HepG2 (cell line): ENCODE measurements at regions not wholly inside any gene's neighbourhood (a gene's known extent, or its start where the extent isn't known, plus 50 kb on each side); places are given as distances from the start of the nearest gene placed in this dataset.

Source experiments
- ARID4A ChIP-seq: sonication (generic); formaldehyde crosslinking; IDR thresholded peaks from 2 replicates; pipeline ENCODE4 v1.5.0; 2020; ENCODE audit warnings: mild to moderate bottlenecking, missing genetic modification reagents, borderline replicate concordance
- HMGA1 ChIP-seq: sonication (generic); formaldehyde crosslinking; conservative IDR thresholded peaks from 2 replicates; pipeline ENCODE4 v1.4.0; 2020; ENCODE audit warnings: missing genetic modification reagents
- HNRNPK ChIP-seq: fragments of 200-400 bp; formaldehyde crosslinking; IDR thresholded peaks from 2 replicates; pipeline ENCODE4 v1.6.1; 2018; ENCODE audit warnings: low read length, low read depth, moderate library complexity, mild to moderate bottlenecking; ENCODE audit not compliant: poor library complexity, severe bottlenecking
- MIER2 ChIP-seq: IDR thresholded peaks from 2 replicates; pipeline ENCODE4 v1.6.1; 2016; ENCODE audit warnings: missing biosample characterization, missing genetic modification reagents
- NKX3-1 ChIP-seq: sonication (generic); formaldehyde crosslinking; IDR thresholded peaks from 2 replicates; pipeline ENCODE4 v1.5.0; 2020; ENCODE audit warnings: missing genetic modification reagents
- NR2C2 ChIP-seq: sonication (generic); formaldehyde crosslinking; IDR thresholded peaks from 2 replicates; pipeline ENCODE4 v1.4.0; 2020; ENCODE audit warnings: missing genetic modification reagents, mild to moderate bottlenecking, moderate library complexity, borderline replicate concordance
- SAFB2 ChIP-seq: sonication (generic); formaldehyde crosslinking; IDR thresholded peaks from 2 replicates; pipeline ENCODE4 v1.5.1; 2020; ENCODE audit warnings: missing genetic modification reagents, low read depth, mild to moderate bottlenecking, borderline replicate concordance
- SNAPC2 ChIP-seq: sonication (generic); formaldehyde crosslinking; IDR thresholded peaks from 2 replicates; pipeline ENCODE4 v1.8.1; 2022; ENCODE audit warnings: mild to moderate bottlenecking, missing genetic modification reagents
- ZKSCAN5 ChIP-seq: sonication (generic); formaldehyde crosslinking; IDR thresholded peaks from 2 replicates; pipeline ENCODE4 v1.5.1; 2020; ENCODE audit warnings: mild to moderate bottlenecking, missing genetic modification reagents
- ZNF136 ChIP-seq: sonication (generic); formaldehyde crosslinking; IDR thresholded peaks from 2 replicates; pipeline ENCODE4 v1.8.1; 2022; ENCODE audit warnings: low read depth, mild to moderate bottlenecking, moderate library complexity, missing genetic modification reagents
- ZNF350 ChIP-seq: sonication (generic); formaldehyde crosslinking; IDR thresholded peaks from 2 replicates; pipeline ENCODE4 v1.4.0; 2020; ENCODE audit warnings: mild to moderate bottlenecking, low read depth, missing genetic modification reagents, borderline replicate concordance
- ZNF354B ChIP-seq: sonication (generic); formaldehyde crosslinking; IDR thresholded peaks from 2 replicates; pipeline ENCODE4 v1.8.0; 2022; ENCODE audit warnings: mild to moderate bottlenecking, missing genetic modification reagents
- ZNF547 ChIP-seq: sonication (generic); formaldehyde crosslinking; IDR thresholded peaks from 2 replicates; pipeline ENCODE4 v1.5.1; 2020; ENCODE audit warnings: mild to moderate bottlenecking, missing genetic modification reagents
- ZNF749 ChIP-seq: sonication (generic); formaldehyde crosslinking; IDR thresholded peaks from 2 replicates; pipeline ENCODE4 v1.8.0; 2022; ENCODE audit warnings: mild to moderate bottlenecking, missing genetic modification reagents, moderate library complexity, borderline replicate concordance
- ZSCAN5A ChIP-seq: sonication (generic); formaldehyde crosslinking; IDR thresholded peaks from 2 replicates; pipeline ENCODE4 v1.8.0; 2022; ENCODE audit warnings: mild to moderate bottlenecking, missing genetic modification reagents, borderline replicate concordance
- ZSCAN9 ChIP-seq: IDR thresholded peaks from 2 replicates; pipeline ENCODE4 v1.6.1; 2016; ENCODE audit warnings: borderline replicate concordance
- TF ChIP-seq, protein P1 (sequence below): sonication (generic); formaldehyde crosslinking; IDR thresholded peaks from 2 replicates; pipeline ENCODE4 v1.4.0; 2020; ENCODE audit warnings: missing genetic modification reagents, borderline replicate concordance
- TF ChIP-seq, protein P2 (sequence below): sonication (generic); formaldehyde crosslinking; IDR thresholded peaks from 2 replicates; pipeline ENCODE4 v1.8.0; 2022; ENCODE audit warnings: missing genetic modification reagents, mild to moderate bottlenecking, inconsistent platforms, borderline replicate concordance
- TF ChIP-seq, protein P3 (sequence below): sonication (generic); formaldehyde crosslinking; IDR thresholded peaks from 2 replicates; pipeline ENCODE4 v1.5.0; 2020; ENCODE audit warnings: missing genetic modification reagents

DNA sequence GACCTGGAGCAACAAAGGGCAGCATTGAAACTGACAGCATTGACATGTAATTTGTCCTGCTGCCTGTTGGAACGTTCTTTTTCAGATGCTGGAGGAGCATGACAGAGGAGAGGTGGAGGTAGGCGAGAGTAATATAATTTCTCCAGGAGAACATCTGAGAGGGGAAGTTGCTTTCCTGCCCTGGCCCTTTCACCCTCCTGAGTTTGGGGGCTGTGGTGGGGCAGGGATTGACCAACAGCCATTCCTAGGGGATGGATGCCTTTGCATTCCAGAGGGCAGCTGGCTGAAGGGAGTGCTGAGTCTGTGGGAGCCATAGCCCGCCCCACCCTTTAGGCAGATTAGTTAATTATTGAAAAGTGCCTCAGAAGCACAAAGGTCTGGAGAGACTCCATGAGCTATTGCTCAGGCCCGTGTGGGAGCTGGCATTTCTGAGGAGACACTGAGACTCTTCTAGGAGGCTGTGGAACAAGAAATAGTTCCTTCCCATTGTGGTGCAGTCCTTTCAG lies 73.5 kb downstream of the ARF6 start (continued):
- no peak for TF ChIP-seq SAFB2 (CRISPR knock-in tag)
- 0 out of 2 replicates have a peak, but pooled peaks have one; percentile 35 for TF ChIP-seq SNAPC2 (CRISPR knock-in tag)
- peak; percentile 46; the same call in 1 of the 2 replicates for TF ChIP-seq ARID4A
- no peak for TF ChIP-seq NR2C2 (CRISPR knock-in tag)
- no peak for TF ChIP-seq ZKSCAN5
- no peak for TF ChIP-seq ZNF136 (CRISPR knock-in tag)
- no peak; the same call in 1 of the 2 replicates for TF ChIP-seq MIER2 (CRISPR knock-in tag)
- peak; percentile 24; the same call in 1 of the 2 replicates for TF ChIP-seq ZSCAN5A (CRISPR knock-in tag)
- TF ChIP-seq, protein P1, sequence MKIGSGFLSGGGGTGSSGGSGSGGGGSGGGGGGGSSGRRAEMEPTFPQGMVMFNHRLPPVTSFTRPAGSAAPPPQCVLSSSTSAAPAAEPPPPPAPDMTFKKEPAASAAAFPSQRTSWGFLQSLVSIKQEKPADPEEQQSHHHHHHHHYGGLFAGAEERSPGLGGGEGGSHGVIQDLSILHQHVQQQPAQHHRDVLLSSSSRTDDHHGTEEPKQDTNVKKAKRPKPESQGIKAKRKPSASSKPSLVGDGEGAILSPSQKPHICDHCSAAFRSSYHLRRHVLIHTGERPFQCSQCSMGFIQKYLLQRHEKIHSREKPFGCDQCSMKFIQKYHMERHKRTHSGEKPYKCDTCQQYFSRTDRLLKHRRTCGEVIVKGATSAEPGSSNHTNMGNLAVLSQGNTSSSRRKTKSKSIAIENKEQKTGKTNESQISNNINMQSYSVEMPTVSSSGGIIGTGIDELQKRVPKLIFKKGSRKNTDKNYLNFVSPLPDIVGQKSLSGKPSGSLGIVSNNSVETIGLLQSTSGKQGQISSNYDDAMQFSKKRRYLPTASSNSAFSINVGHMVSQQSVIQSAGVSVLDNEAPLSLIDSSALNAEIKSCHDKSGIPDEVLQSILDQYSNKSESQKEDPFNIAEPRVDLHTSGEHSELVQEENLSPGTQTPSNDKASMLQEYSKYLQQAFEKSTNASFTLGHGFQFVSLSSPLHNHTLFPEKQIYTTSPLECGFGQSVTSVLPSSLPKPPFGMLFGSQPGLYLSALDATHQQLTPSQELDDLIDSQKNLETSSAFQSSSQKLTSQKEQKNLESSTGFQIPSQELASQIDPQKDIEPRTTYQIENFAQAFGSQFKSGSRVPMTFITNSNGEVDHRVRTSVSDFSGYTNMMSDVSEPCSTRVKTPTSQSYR = no peak
- no peak for TF ChIP-seq HMGA1
- no peak for TF ChIP-seq ZNF354B
- TF ChIP-seq NKX3-1 (CRISPR knock-in tag) = no peak
- no peak for TF ChIP-seq ZSCAN9 (CRISPR knock-in tag)
- TF ChIP-seq, protein P2, sequence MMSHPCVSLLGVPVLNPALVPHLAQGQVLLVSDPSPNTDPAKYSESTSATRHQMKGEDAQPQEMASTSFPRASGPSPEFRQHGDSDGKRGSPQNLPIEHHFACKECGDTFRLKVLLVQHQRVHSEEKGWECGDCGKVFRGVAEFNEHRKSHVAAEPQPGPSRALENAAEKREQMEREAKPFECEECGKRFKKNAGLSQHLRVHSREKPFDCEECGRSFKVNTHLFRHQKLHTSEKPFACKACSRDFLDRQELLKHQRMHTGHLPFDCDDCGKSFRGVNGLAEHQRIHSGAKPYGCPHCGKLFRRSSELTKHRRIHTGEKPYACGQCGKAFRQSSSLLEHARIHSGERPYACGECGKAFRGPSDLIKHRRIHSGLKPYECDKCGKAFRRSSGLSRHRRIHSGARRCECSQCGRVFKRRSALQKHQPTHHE (CRISPR knock-in tag) = no peak
- TF ChIP-seq, protein P3, sequence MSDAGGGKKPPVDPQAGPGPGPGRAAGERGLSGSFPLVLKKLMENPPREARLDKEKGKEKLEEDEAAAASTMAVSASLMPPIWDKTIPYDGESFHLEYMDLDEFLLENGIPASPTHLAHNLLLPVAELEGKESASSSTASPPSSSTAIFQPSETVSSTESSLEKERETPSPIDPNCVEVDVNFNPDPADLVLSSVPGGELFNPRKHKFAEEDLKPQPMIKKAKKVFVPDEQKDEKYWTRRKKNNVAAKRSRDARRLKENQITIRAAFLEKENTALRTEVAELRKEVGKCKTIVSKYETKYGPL = no peak
- no peak for TF ChIP-seq HNRNPK
- TF ChIP-seq ZNF350 (CRISPR knock-in tag) = no peak
- no peak for TF ChIP-seq ZNF749 (CRISPR knock-in tag)
- no peak for TF ChIP-seq ZNF547 (CRISPR knock-in tag)
